ENCODE measurements at regions not wholly inside any gene's neighbourhood (a gene's known extent, or its start where the extent isn't known, plus 50 kb on each side); places are given as distances from the start of the nearest gene placed in this dataset.

DNA sequence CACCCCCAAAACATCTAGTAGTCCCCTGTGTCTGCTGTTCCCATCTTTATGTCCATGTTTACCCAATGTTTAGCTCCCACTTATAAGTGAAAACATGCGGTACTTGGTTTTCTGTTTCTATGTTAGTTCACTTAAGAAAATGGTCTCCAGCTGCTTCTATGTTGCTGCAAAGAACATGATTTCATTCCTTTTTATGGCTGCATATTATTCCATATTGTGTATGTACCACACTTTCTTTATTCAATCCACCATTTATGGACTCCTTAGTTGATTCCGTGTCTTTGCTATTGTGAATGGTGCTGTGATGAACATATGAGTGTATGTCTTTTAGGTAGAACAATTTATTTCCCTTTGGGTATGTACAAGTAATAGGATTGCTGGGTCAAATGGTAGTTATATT, 51.2 kb downstream of the GRK7 start:
- H3K27me3 ChIP-seq, result no peaks in the 10 kb centered on the region
- no peaks in the 10 kb centered on the region for H3K4me1 ChIP-seq
- H3K4me3 ChIP-seq (ENCODE audit: low read depth, low read length), result no peak overlapping the region
- DNase-seq, result no peak
- TF ChIP-seq, protein P1, sequence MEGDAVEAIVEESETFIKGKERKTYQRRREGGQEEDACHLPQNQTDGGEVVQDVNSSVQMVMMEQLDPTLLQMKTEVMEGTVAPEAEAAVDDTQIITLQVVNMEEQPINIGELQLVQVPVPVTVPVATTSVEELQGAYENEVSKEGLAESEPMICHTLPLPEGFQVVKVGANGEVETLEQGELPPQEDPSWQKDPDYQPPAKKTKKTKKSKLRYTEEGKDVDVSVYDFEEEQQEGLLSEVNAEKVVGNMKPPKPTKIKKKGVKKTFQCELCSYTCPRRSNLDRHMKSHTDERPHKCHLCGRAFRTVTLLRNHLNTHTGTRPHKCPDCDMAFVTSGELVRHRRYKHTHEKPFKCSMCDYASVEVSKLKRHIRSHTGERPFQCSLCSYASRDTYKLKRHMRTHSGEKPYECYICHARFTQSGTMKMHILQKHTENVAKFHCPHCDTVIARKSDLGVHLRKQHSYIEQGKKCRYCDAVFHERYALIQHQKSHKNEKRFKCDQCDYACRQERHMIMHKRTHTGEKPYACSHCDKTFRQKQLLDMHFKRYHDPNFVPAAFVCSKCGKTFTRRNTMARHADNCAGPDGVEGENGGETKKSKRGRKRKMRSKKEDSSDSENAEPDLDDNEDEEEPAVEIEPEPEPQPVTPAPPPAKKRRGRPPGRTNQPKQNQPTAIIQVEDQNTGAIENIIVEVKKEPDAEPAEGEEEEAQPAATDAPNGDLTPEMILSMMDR (IDR thresholded peaks at IDR 0.05; ENCODE audit: low read depth, low read length), result no peak
- no peaks in the 10 kb centered on the region for H3K36me3 ChIP-seq
- H3K9me3 ChIP-seq, result no peaks in the 10 kb centered on the region

DNA sequence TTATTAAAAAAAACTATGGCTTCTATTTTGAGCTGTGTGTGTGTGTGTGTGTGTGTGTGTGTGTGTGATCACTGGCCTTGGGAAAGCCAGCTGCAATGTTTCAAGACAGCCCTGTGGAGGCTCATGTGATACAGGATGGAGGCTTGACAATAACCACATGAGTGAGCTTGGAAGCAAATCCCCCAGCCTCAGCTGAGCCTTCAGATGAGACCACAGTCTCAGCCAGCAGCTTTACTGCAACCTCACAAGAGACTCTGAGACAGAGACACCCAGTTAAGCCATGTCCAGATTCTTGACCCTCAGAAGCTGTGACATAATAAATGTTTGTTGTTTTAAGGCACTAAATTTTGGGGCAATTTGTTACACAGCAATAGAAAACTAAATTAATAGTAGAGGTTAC, 52.5 kb downstream of the GRK7 start:
- DNase-seq, result no peak
- TF ChIP-seq, protein P1 (IDR thresholded peaks at IDR 0.05; ENCODE audit: low read depth, low read length), result no peak
- H3K4me3 ChIP-seq (ENCODE audit: low read depth, low read length), result no peak overlapping the region

DNA sequence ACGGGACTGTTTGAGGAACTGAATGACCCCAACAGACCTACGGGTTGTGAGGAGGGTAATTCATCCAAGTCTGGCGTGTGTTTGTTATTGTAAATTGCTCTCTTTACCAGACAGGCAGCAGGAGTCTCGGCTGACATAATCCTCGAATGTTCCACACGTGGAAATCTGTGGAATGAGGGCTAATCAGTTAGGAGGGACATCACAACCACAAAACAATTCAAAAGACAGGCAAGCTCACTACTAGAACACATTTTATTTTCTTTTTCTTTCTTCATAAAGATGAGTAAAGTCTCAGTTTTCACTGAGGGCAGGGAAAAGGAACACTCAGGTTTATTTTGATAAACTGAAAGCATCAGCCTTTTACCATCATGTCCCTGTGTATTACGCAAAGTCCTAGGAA, 53.8 kb downstream of the GRK7 start:
- Histone ChIP-seq H3K36me3 (no peaks in the 10 kb centered on the region), H3K4me1 (no peaks in the 10 kb centered on the region), H3K27me3 (no peaks in the 10 kb centered on the region), H3K9me3 (no peaks in the 10 kb centered on the region), H3K4me3 (ENCODE audit: low read depth, low read length) (no peak overlapping the region)
- no peak for DNase-seq
- TF ChIP-seq, protein P1 (IDR thresholded peaks at IDR 0.05; ENCODE audit: low read depth, low read length), result no peak

More for the DNA sequence above, 52.5 kb downstream of the GRK7 start:
- Histone ChIP-seq H3K4me1 (no peaks in the 10 kb centered on the region), H3K27me3 (no peaks in the 10 kb centered on the region), H3K36me3 (no peaks in the 10 kb centered on the region), H3K9me3 (no peaks in the 10 kb centered on the region)

DNA sequence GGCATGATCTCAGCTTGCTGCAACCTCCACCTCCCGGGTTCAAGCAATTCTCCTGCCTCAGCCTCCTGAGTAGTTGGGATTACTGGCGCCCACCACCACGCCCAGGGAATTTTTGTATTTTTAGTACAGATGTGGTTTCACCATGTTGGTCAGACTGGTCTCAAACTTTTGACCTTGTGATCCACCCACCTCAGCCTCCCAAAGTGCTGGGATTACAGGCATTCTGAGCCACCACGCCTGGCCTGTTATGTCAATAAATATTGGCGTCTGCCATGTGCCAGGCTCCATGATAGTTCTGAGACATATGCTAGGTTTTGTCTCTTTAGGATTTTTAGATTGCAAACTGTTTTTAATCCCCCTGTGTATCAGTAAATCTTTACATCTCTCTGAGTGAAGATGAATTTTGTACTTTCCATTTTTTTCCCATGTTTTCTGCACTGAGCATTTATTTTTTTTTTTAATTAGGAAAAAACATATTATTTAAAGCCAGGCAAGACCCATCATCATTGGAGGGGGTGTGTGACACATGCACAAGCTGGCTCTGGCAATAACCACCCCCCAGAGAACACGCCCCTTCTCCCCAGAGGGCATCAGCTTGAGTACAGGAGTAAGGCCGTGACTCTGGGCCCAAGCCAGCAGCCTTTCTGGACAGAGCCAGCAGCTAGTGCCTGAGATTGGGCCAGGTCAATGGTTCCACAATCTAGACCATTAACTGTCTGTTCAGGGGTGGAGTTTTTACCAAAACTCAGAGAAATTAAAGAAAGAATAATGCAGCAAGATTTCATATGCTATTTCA, 51.0 kb upstream of the ATP1B3 start:
- no peaks in the 10 kb centered on the region for H3K36me3 ChIP-seq
- H3K4me3 ChIP-seq (ENCODE audit: low read depth, low read length), result no peak overlapping the region
- no peaks in the 10 kb centered on the region for H3K9me3 ChIP-seq
- H3K27me3 ChIP-seq, result no peaks in the 10 kb centered on the region
- peak; percentile 58 for DNase-seq
- TF ChIP-seq, protein P1 (IDR thresholded peaks at IDR 0.05; ENCODE audit: low read depth, low read length), result no peak
- H3K4me1 ChIP-seq, result no peaks in the 10 kb centered on the region
